HG02623 (cell line): ENCODE measurements at regions not wholly inside any gene's neighbourhood (a gene's known extent, or its start where the extent isn't known, plus 50 kb on each side); places are given as distances from the start of the nearest gene placed in this dataset.

Source experiments
- ATAC-seq: cut with Tn5 transposase; IDR thresholded peaks from one replicate; pipeline ENCODE4 v1.9.1; 2021; ENCODE audit warnings: moderate library complexity; ENCODE audit not compliant: unreplicated experiment

GRCh38 chr3:124089214-124089613 is 97.3 kb upstream of the ROPN1 start:
- no peak for ATAC-seq

DNA sequence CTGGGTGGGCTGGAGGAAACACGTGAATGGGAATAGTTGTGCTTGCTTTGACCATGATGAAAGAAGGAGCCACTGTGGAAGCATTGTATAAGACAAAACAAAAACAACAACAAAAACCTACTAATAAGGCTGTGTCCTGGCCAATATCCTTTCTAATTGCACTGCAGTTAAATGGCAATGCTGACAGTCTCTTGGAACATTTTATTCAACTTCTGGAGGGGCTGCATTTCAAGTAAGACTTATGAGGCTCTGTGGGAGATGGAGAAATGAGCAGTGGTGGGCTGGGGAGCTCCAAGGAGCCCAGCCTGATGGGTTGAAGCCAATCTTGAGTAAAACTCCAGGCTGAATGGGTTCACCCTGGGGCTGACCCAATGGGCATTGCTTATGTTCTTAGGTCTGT is 99.8 kb upstream of the ROPN1 start:
- ATAC-seq: no peak

DNA sequence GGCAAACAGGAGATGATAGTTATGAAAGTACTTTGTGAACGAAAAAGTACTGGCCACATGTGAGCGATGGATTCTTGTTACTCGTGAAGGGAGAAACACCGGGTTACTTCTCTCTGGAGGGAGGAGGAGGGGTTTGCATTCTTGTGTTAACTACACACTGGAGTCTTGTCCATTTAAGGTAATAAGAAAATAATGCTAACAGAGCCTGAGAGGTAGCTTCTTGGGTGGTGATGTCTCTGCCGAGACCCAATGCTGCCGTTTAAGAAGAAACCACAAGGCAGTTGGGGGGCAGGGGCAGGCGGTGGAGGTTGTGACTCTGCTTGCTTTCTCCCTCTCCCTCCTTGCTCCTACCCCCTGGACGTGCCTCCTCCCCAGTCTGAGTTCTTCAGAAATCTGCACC is 100.9 kb upstream of the ROPN1 start:
- ATAC-seq: no peak

DNA sequence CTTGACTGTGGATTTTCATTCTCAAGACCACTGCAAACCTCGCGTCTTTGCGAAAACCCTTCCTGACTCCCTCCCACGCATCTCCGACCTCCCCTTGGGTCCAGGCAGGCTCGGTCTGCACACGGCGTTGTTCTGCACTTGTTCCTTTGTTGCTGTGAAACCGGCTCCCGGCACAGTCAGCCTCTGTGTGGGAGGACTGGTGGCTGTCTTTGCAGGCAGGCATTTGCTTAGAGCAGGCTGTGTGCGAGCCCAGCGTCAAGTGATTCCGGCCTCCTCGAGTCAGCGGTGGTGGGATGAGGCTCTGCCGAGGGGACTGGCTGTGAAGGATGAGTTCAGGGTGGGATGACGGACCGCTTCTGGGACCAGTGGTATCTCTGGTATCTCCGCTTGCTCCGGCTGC is 102.6 kb upstream of the ROPN1 start:
- ATAC-seq: no peak

DNA sequence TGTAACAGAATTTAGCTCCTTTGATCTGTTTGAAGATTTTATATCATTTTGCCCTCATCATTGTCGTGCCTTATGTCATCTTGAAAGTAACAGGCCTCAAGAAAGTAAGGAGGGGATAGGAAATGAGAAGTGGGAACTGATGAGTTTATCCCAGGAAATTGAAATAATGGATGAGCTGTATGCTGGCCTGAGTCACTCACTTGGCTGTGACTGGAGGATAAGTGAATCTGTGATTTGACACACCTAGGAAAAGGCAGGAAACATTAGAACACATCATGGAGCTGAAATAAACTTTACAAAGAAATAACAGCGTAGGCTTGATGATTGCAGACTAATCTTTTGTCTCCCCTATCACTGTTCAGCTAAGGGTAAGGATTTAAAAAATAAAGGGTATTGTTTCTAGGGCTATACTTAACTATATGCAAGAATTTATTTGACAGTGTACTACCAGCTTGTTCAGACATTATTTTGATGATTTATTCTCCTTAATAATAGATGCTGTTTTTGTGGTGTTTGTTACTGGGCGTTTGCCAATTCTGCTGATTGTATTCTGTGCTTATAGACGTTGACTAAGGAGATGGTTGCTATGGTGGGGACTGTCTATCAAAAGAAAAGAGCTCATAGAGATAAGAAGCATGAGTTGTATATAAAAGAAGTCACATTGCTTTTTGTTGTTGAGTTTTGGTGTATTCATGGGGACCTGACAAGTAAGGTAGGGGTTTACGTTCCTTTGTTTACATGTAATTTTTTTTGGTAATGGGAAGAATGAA is 105.6 kb upstream of the ROPN1 start:
- no peak for ATAC-seq

- no peak for ATAC-seq
Observed at GRCh38 chr3:124101643-124102042, 109.7 kb upstream of the ROPN1 start.

DNA sequence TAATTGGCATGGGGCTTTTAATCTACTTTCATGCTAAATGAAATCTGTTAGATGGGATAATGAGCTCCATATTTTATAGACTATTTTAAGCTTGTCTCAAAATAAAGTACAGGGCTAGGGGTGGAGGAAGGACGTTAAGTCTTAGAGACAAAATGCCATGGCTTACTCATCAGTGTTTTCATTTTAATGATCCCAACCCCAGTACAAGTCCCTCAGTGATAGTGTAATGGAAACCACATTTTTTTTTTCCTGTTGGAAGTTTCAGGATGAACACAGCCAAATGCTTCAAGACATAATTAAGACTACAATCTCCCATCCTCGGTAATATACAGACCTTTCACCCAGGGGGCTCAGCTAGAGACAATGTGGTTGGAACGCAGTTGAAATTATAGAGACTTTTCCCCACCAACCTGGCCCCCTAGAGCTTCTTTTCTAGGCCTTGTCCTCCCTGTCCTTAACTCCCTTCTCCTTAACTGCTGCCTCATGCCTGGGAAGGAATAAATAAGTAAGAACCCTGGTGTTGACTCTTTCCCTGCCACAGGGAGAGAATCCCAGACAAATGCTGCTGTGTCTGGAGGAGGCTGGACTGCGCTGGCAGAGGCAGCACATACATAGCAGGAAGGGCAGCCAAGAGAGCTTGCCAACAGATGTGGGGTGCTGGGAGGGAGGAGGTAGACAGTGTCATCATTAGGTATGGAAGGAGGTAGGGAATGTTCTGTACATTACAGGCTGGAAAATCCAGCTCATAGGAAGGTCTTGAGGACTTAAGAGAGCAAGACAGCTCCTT is 115.4 kb upstream of the ROPN1 start:
- ATAC-seq: no peak

DNA sequence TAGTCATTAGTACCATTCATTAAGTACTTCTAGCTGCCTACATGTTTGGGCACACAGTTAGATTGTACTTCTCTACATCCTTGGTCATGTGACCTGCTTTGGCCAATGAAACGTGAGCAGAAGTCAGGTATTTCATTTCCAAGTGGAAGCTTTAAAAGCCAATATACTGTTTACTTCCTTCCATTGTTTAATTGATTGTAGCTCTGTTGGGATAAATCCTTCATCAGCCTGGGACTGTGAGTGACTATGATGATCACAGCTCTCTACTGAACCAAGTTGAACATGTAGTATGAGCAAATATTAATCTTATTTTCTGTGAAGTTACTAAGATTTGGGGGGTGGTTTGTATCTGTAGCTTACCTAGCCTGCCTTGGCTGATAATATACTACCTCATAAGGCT is 116.5 kb upstream of the ROPN1 start:
- ATAC-seq: no peak

GRCh38 chr3:124113485-124113884 is 121.6 kb upstream of the ROPN1 start:
- no peak for ATAC-seq

- ATAC-seq: no peak
Observed at GRCh38 chr3:124115279-124115678, 123.4 kb upstream of the ROPN1 start.

DNA sequence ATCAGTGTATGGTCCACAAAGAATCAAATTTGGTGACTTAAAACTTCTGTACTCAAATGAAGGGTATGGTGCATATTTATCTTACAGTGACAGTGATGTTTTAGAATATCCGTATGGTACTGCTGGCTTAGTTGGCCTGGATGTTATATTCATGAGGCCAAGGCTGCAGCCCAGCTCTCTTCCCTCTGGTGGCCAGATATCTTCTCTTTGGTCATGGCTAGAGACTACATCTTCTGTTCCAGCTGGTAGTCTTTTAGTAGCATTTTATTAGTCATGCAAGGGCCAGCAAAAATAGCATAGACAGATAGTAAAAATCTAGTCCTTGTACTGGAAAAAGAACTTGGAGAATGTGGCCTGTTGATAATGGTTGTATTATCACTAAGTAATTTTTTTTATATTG is 124.0 kb upstream of the ROPN1 start:
- no peak for ATAC-seq

DNA sequence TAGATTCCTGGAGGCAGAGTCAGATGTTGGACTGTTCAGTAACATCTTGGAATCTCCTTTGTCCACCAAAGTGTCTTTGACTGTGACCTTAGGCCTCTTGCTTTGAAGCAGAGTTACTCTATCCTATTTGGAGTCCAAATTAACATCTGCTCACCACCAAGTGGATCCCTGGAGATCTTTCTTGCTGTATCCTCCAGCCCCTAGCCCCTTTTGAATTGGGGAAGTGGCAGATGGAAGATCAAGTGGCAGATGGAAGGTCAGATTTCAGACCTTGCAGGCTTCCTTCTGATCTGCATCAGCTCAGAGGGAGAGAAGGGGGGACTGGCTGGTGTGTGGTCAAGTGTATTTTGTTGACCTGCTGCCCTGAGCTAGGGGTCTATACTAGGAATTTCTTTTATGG is 125.0 kb upstream of the ROPN1 start:
- no peak for ATAC-seq

- no peak for ATAC-seq
Observed at GRCh38 chr3:124117486-124117885, 125.6 kb upstream of the ROPN1 start.

DNA sequence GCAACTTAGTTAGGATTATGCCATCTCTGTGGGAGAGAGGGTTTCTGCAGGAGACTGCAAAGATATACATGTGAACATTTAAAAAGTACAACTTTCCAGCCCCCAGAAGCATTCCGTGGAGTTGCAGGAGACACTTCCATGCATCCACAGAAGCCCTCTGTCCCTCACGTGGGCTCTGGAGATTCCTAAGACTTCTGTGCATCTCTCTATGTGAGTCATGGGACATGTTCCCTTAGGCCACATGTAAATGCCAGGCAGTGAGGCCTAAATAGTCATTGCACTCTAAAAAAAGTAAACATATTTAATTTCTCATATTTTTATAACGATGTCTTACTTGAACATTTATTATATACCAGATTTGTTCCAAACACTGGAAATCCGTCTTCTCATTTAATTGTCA is 126.5 kb upstream of the ROPN1 start:
- no peak for ATAC-seq

DNA sequence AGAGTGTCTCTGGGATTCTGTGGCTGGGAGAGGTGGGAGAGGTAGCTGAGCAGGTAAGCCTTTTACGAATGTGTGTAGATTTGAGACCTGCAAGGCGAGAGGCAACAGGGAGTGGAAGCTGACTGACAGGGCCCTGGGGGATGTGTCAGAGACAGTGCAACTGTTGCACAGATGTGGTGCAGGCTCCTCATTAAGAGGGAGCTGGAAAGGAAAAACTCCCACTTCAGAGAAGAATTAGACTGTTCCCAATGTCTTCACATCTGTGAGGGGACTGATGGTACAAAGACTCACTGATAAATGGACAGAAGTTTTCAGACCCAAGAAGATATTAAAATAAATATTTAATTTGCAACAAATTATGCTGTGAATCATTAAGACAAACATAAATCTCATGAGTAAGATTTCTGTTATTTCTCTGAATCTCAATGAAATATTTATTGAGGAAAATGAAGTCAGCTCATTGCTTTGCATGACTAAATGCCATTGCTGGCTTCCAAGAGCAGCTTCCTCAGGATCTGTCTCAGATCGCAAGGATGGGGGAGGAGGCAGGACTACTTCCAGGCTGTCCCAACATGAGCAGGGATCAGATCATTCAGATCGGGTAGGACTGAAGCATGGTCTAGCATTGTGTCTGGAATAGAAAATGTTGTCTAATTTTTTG is 127.3 kb upstream of the ROPN1 start:
- ATAC-seq: no peak

- no peak for ATAC-seq
Observed at GRCh38 chr3:124121379-124122312, 129.7 kb upstream of the ROPN1 start.

GRCh38 chr3:124125315-124125714 is 133.4 kb upstream of the ROPN1 start:
- no peak for ATAC-seq

DNA sequence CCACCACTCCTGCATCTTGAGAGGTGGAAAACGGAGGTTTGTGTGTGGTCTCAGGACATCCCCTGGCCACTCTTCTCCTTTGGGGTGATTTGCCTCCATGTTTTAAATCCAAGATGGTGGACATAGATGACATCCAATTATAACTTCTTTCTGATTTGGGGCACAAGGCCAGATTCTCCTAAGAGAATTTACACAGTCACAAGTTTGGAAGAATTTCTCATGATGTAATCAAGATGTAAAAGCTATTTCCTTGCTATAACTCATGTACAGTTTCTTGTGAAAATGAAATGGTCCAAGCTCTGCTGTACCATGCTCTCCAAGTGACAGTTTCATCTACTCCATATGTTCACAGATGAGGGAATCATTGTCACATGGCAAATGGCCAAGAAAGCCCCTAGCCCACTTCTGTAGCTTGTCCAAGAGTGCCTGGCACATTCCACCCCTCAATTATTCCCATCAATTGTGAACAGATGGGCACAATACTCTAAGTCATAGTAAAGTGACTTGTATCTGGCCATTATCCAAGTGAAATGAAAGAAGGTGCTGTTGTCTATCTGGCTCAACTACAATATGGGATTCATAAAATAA is 134.6 kb upstream of the ROPN1 start:
- ATAC-seq: no peak

- ATAC-seq: no peak
Observed at GRCh38 chr3:124131158-124131557, 139.2 kb upstream of the ROPN1 start.

- ATAC-seq: no peak
Observed at GRCh38 chr3:124131580-124131979, 139.7 kb upstream of the ROPN1 start.
